ENCODE measurements at regions not wholly inside any gene's neighbourhood (a gene's known extent, or its start where the extent isn't known, plus 50 kb on each side); places are given as distances from the start of the nearest gene placed in this dataset.

DNA sequence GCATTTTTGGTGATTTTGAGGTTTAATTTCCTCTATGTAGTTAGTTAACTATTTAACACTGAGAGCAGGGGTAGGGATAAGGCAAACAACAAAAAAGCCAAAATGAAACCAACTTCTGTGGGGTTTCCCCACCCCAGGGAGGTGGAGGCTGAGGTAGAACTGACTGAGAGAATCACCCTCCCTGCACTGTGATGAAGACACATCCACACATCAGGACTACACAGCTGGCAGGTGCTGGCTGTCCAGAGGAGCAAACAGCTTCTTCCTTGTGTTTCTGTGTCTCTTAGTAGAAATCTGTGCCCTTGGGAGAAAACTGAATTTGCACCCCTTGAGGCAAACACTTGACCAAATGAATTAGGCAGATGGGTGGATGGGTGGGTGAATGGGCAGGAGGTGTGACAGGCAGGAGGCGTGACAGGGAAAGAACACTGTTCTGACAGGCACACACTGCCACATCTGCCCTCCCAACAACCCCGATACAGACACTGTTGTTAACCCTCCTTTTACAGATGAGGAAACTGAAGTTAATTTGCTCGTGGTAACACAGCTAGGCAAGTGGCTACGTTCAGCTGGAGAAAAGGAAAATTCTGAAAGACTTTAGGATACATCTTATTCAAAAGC lies 62.9 kb upstream of the AMZ2 start:
- no peak overlapping the region for H2AFZ ChIP-seq (ENCODE audit: low read length)
- H3F3A ChIP-seq (ENCODE audit: low read length, unreplicated experiment) = no peaks in the 10 kb centered on the region
- H3K27ac ChIP-seq (ENCODE audit: low read length) = no peak overlapping the region
- no peaks in the 10 kb centered on the region for H3K9me3 ChIP-seq (ENCODE audit: low read length)
- no peak for TF ChIP-seq EZH2phosphoT487 (IDR thresholded peaks at IDR 0.05; ENCODE audit: borderline replicate concordance, low read length)
- ATAC-seq (no peak), DNase-seq (no peak)
- peaks cover 9% of the 10 kb centered on the region for H3K4me1 ChIP-seq (ENCODE audit: insufficient read depth, low read length)
- no peaks in the 10 kb centered on the region for H3K36me3 ChIP-seq (ENCODE audit: low read depth, low read length)
- no peak overlapping the region for H3K4me2 ChIP-seq (ENCODE audit: low read length)
- intact Hi-C loops (cut with micrococcal nuclease) = no loop called here
- H3K27me3 ChIP-seq (ENCODE audit: low read length) = no peaks in the 10 kb centered on the region
- POLR2A ChIA-PET (ENCODE audit: unreplicated experiment) = no interaction called here
- H3K4me3 ChIP-seq (ENCODE audit: low read length) = no peak overlapping the region
- H4K20me1 ChIP-seq (ENCODE audit: low read length) = no peaks in the 10 kb centered on the region
- CTCF ChIA-PET = no interaction called here
- BruUV-seq (replicated peaks) = no TSS peak
- no peak overlapping the region for H3K9ac ChIP-seq (ENCODE audit: low read length)
- no peaks in the 10 kb centered on the region for H3K79me2 ChIP-seq (ENCODE audit: low read length)
- H3K9me2 ChIP-seq (replicated peaks; ENCODE audit: low read length) = no peaks in the 10 kb centered on the region

DNA sequence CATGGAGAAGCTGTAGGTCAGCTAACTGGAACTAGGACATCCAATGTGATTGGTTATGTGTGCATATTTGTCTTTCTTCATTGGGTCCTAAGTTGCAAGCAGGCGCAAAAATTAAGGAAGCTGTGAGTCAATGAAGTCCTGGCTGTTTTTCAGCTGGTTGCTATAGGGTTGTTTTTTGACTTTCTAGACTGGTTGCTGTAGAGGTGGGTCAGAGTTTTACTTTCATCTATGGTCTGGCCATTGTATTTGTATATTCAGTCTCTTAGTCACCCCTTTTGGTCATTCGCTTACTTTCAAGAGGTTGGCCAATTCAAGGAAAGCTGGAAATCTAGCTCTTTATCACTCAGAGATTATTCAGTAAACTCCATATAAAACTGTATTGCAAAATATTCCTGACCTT lies 62.0 kb upstream of the AMZ2 start:
- Histone ChIP-seq H2AFZ (ENCODE audit: low read length) (no peak overlapping the region), H3K9me2 (replicated peaks; ENCODE audit: low read length) (no peaks in the 10 kb centered on the region), H3K9ac (ENCODE audit: low read length) (no peak overlapping the region), H3K79me2 (ENCODE audit: low read length) (no peaks in the 10 kb centered on the region), H3K27me3 (ENCODE audit: low read length) (no peaks in the 10 kb centered on the region), H3K27ac (ENCODE audit: low read length) (no peak overlapping the region), H3K9me3 (ENCODE audit: low read length) (no peaks in the 10 kb centered on the region), H3K4me1 (ENCODE audit: insufficient read depth, low read length) (peaks cover 9% of the 10 kb centered on the region), H3K36me3 (ENCODE audit: low read depth, low read length) (no peaks in the 10 kb centered on the region), H3K4me2 (ENCODE audit: low read length) (no peak overlapping the region), H3F3A (ENCODE audit: low read length, unreplicated experiment) (no peaks in the 10 kb centered on the region), H3K4me3 (ENCODE audit: low read length) (no peak overlapping the region), H4K20me1 (ENCODE audit: low read length) (no peaks in the 10 kb centered on the region)
- BruUV-seq (replicated peaks) = no TSS peak
- TF ChIP-seq EZH2phosphoT487 (IDR thresholded peaks at IDR 0.05; ENCODE audit: borderline replicate concordance, low read length) = no peak
- TF ChIP-seq, protein P1, sequence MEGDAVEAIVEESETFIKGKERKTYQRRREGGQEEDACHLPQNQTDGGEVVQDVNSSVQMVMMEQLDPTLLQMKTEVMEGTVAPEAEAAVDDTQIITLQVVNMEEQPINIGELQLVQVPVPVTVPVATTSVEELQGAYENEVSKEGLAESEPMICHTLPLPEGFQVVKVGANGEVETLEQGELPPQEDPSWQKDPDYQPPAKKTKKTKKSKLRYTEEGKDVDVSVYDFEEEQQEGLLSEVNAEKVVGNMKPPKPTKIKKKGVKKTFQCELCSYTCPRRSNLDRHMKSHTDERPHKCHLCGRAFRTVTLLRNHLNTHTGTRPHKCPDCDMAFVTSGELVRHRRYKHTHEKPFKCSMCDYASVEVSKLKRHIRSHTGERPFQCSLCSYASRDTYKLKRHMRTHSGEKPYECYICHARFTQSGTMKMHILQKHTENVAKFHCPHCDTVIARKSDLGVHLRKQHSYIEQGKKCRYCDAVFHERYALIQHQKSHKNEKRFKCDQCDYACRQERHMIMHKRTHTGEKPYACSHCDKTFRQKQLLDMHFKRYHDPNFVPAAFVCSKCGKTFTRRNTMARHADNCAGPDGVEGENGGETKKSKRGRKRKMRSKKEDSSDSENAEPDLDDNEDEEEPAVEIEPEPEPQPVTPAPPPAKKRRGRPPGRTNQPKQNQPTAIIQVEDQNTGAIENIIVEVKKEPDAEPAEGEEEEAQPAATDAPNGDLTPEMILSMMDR (conservative IDR thresholded peaks at IDR 0.05; ENCODE audit: low read depth, low read length) = no peak
- no peak for TF ChIP-seq EZH2 (IDR thresholded peaks at IDR 0.05; ENCODE audit: low read length, unreplicated experiment)
- intact Hi-C loops (cut with micrococcal nuclease) = no loop called here
- DNase-seq (peak; percentile 29), ATAC-seq (no peak)
- ChIA-PET CTCF (interaction anchor here (1.0 kb wide), 1 partner anchor 14 kb away, joined by 3 read pairs; no protein-coding TSS in a partner anchor), POLR2A (ENCODE audit: unreplicated experiment) (no interaction called here)

DNA sequence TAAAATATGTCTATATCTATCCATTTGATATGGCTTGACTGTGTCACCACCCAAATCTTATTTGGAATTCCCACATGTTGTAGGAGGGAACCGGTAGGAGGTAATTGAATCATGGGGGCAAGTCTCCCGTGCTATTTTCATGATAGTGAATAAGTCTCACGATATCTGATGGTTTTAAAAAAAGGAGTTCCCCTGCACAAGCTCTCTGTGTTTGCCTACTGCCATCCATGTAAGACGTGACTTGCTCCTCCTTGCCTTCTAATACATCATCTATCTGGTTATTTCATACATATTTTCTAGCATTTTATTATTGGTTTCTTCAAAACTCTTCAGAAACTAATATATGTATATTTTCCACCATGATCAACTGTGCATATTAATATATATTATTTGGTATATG lies 57.3 kb upstream of the AMZ2 start:
- no peaks in the 10 kb centered on the region for H4K20me1 ChIP-seq (ENCODE audit: low read length)
- H3K27me3 ChIP-seq (ENCODE audit: low read length) = peaks cover 12% of the 10 kb centered on the region
- no peaks in the 10 kb centered on the region for H3K4me1 ChIP-seq (ENCODE audit: insufficient read depth, low read length)
- no peak overlapping the region for H3K27ac ChIP-seq (ENCODE audit: low read length)
- no peak for TF ChIP-seq EZH2 (IDR thresholded peaks at IDR 0.05; ENCODE audit: low read length, unreplicated experiment)
- no peak for TF ChIP-seq EZH2phosphoT487 (IDR thresholded peaks at IDR 0.05; ENCODE audit: borderline replicate concordance, low read length)
- TF ChIP-seq, protein P1 (conservative IDR thresholded peaks at IDR 0.05; ENCODE audit: low read depth, low read length) = no peak
- ChIA-PET POLR2A (ENCODE audit: unreplicated experiment) (no interaction called here), CTCF (no interaction called here)
- no peak overlapping the region for H3K4me2 ChIP-seq (ENCODE audit: low read length)
- H3K79me2 ChIP-seq (ENCODE audit: low read length) = no peaks in the 10 kb centered on the region
- H3K9me2 ChIP-seq (replicated peaks; ENCODE audit: low read length) = no peaks in the 10 kb centered on the region
- no peak overlapping the region for H3K4me3 ChIP-seq (ENCODE audit: low read length)
- H3F3A ChIP-seq (ENCODE audit: low read length, unreplicated experiment) = no peaks in the 10 kb centered on the region
- DNase-seq (no peak), ATAC-seq (no peak)
- intact Hi-C loops (cut with micrococcal nuclease) = loop anchor here (10.0 kb wide), 1 partner anchor 126 kb away; no protein-coding TSS in a partner anchor
- BruUV-seq (replicated peaks) = no TSS peak
- no peak overlapping the region for H3K9ac ChIP-seq (ENCODE audit: low read length)
- no peaks in the 10 kb centered on the region for H3K9me3 ChIP-seq (ENCODE audit: low read length)
- no peak overlapping the region for H2AFZ ChIP-seq (ENCODE audit: low read length)
- no peaks in the 10 kb centered on the region for H3K36me3 ChIP-seq (ENCODE audit: low read depth, low read length)
